Ishikawa (cell line): ENCODE measurements at regions not wholly inside any gene's neighbourhood (a gene's known extent, or its start where the extent isn't known, plus 50 kb on each side); places are given as distances from the start of the nearest gene placed in this dataset.

Experiments
- CEBPB ChIP-seq: IDR thresholded peaks from 2 replicates; pipeline ENCODE4 v1.6.1; 2012
- CREB1 ChIP-seq: IDR thresholded peaks from 2 replicates; pipeline ENCODE4 v1.6.1; 2012; ENCODE audit warnings: low read depth
- EGR1 ChIP-seq: IDR thresholded peaks from 2 replicates; pipeline ENCODE4 v1.6.1; 2012
- EP300 ChIP-seq: IDR thresholded peaks from 2 replicates; pipeline ENCODE4 v1.6.1; 2012; ENCODE audit warnings: borderline replicate concordance
- FOXM1 ChIP-seq: IDR thresholded peaks from 2 replicates; pipeline ENCODE4 v1.6.1; 2012; ENCODE audit warnings: low read depth, borderline replicate concordance
- NFIC ChIP-seq: IDR thresholded peaks from 2 replicates; pipeline ENCODE4 v1.6.1; 2012
- RAD21 ChIP-seq: IDR thresholded peaks from 2 replicates; pipeline ENCODE4 v1.6.1; 2012; ENCODE audit warnings: low read depth
- TAF1 ChIP-seq: IDR thresholded peaks from 2 replicates; pipeline ENCODE4 v1.6.1; 2012; ENCODE audit warnings: low read depth, mild to moderate bottlenecking
- TCF12 ChIP-seq: IDR thresholded peaks from 2 replicates; pipeline ENCODE4 v1.6.1; 2012; ENCODE audit warnings: low read depth
- TEAD4 ChIP-seq: IDR thresholded peaks from 2 replicates; pipeline ENCODE4 v1.6.1; 2012
- YY1 ChIP-seq: IDR thresholded peaks from 2 replicates; pipeline ENCODE4 v1.6.1; 2012; ENCODE audit warnings: low read depth
- ZBTB7A ChIP-seq: IDR thresholded peaks from 2 replicates; pipeline ENCODE4 v1.6.1; 2012; ENCODE audit warnings: low read depth
- TF ChIP-seq, protein P1 (sequence below): IDR thresholded peaks from 2 replicates; pipeline ENCODE4 v1.6.1; 2012
- TF ChIP-seq, protein P2 (sequence below): IDR thresholded peaks from 2 replicates; pipeline ENCODE4 v1.6.1; 2012
- TF ChIP-seq, protein P3 (sequence below): IDR thresholded peaks from 2 replicates; pipeline ENCODE4 v1.6.1; 2012; ENCODE audit warnings: low read depth, mild to moderate bottlenecking

DNA sequence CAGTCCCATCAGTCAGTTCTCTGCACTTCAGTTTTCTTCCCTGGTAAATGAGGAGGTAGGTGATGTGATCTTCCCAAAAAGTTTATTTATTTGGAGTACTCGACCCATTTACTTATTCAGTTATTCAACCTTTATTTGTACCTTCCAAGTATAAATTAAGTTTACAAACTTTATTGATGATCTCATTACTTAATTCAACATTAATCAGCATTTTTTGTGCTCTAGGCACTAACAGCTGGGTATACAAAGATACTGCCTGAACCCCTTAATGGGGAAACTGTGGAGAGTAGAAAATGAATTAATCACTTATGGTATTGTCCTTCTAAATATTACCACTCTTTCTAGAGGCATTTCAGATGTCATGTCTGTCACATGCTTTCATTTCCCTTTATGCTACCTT lies 293.3 kb downstream of the DLEU7 start:
- no peak for TF ChIP-seq TCF12
- no peak for TF ChIP-seq FOXM1
- TF ChIP-seq, protein P1, sequence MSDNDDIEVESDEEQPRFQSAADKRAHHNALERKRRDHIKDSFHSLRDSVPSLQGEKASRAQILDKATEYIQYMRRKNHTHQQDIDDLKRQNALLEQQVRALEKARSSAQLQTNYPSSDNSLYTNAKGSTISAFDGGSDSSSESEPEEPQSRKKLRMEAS = no peak
- no peak for TF ChIP-seq NFIC
- no peak for TF ChIP-seq EP300
- TF ChIP-seq, protein P2, sequence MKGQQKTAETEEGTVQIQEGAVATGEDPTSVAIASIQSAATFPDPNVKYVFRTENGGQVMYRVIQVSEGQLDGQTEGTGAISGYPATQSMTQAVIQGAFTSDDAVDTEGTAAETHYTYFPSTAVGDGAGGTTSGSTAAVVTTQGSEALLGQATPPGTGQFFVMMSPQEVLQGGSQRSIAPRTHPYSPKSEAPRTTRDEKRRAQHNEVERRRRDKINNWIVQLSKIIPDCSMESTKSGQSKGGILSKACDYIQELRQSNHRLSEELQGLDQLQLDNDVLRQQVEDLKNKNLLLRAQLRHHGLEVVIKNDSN = no peak
- TF ChIP-seq YY1 = no peak
- no peak for TF ChIP-seq EGR1
- TF ChIP-seq TEAD4 = no peak
- TF ChIP-seq RAD21 = no peak
- no peak for TF ChIP-seq CREB1
- TF ChIP-seq TAF1 = no peak
- TF ChIP-seq ZBTB7A = no peak
- TF ChIP-seq, protein P3, sequence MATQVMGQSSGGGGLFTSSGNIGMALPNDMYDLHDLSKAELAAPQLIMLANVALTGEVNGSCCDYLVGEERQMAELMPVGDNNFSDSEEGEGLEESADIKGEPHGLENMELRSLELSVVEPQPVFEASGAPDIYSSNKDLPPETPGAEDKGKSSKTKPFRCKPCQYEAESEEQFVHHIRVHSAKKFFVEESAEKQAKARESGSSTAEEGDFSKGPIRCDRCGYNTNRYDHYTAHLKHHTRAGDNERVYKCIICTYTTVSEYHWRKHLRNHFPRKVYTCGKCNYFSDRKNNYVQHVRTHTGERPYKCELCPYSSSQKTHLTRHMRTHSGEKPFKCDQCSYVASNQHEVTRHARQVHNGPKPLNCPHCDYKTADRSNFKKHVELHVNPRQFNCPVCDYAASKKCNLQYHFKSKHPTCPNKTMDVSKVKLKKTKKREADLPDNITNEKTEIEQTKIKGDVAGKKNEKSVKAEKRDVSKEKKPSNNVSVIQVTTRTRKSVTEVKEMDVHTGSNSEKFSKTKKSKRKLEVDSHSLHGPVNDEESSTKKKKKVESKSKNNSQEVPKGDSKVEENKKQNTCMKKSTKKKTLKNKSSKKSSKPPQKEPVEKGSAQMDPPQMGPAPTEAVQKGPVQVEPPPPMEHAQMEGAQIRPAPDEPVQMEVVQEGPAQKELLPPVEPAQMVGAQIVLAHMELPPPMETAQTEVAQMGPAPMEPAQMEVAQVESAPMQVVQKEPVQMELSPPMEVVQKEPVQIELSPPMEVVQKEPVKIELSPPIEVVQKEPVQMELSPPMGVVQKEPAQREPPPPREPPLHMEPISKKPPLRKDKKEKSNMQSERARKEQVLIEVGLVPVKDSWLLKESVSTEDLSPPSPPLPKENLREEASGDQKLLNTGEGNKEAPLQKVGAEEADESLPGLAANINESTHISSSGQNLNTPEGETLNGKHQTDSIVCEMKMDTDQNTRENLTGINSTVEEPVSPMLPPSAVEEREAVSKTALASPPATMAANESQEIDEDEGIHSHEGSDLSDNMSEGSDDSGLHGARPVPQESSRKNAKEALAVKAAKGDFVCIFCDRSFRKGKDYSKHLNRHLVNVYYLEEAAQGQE = no peak
- no peak for TF ChIP-seq CEBPB

DNA sequence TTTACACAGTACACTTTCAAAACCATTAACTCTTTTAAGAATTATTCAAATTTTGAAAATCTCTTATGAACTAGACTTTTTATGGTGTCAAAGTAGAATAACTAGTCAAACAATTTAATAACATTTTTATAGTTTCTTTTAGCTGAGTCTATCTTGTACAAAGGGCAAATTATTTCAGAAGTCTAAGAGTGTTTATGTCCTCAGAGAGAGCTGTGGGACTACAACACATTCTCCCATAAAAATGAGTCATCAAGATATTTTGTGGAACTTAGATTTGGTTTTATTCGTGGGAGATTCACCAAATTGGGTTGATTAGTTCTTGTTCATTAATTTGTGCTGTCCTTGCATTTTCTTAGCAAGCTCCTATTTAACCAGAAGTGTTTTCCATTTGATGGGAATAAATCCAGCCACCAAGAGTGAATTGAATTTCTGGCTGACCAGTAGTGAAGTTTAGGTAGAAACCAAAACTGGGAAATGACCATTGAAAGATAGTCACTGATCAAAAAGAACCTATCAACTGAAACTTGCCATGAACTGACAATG lies 291.0 kb downstream of the DLEU7 start:
- TF ChIP-seq TEAD4 (no peak), FOXM1 (no peak), TAF1 (no peak), NFIC (no peak), TCF12 (no peak), ZBTB7A (no peak), EGR1 (no peak), YY1 (no peak), CREB1 (no peak), RAD21 (no peak), CEBPB (no peak), EP300 (no peak)
- TF ChIP-seq, protein P2 = no peak
- TF ChIP-seq, protein P3 = no peak

DNA sequence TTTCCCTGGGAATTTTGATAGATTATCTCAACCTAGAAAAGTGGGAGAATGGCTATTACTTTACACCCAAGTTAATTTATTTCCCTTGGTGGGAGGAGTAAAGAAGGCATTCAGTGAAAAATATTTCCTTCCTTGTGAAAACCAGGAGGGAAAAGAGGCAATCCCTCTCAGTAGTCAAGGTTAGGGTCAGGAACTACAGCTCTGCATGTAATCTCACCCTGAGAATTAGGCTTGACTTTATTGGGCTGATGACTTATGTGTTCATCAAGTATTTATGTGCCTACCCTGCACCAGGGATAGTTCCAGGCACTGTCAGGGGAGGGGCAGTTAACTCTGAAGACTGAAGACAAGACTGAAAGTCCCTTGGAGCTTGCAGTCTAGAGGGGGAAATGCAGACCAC lies 281.8 kb downstream of the DLEU7 start:
- TF ChIP-seq, protein P1 = no peak
- no peak for TF ChIP-seq ZBTB7A
- no peak for TF ChIP-seq YY1

DNA sequence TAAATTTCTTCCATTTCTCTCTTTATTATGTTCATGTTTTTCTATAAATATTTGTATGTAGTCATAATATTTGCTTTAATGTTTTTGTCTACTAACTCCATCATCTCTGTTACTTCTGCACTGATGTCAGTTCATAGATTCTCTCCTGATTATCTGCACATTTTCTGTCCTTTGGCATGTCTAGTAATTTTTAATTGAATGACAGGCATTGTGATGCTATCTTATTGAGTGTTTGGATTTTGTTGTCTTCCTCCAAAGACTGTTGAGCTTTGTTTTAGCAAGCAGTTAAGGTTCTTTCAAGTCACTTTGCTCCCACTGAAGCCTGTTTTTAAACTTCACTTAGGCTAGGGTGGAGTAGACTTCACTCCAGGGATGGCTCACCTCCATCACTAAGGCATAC lies 276.8 kb downstream of the DLEU7 start:
- TF ChIP-seq RAD21 (no peak), NFIC (no peak), TEAD4 (no peak), TAF1 (no peak)

DNA sequence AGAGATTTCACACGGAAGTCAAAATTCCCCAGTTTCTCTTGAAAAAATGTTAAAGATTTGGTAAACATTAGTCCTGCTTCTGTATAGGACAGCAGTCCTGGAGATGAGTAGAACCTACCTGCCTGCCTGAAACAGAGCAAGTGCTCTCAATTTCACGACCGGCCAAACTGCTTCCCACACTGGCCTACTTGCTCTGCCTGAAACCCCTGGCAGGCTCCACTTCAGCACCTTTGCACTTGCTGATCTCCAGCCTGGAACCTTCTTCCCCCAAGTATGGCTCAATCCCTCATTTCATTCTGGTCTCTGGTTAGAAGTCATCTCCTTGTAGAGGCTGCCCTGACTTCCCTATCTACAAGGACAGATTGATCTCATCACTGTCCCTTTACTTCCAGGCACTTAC lies 271.4 kb downstream of the DLEU7 start:
- no peak for TF ChIP-seq EP300
- TF ChIP-seq FOXM1 = no peak
- TF ChIP-seq, protein P2 = no peak
- no peak for TF ChIP-seq EGR1
- TF ChIP-seq CREB1 = no peak
- TF ChIP-seq YY1 = no peak
- TF ChIP-seq TAF1 = no peak
- TF ChIP-seq, protein P1 = no peak
- no peak for TF ChIP-seq NFIC
- no peak for TF ChIP-seq TCF12

DNA sequence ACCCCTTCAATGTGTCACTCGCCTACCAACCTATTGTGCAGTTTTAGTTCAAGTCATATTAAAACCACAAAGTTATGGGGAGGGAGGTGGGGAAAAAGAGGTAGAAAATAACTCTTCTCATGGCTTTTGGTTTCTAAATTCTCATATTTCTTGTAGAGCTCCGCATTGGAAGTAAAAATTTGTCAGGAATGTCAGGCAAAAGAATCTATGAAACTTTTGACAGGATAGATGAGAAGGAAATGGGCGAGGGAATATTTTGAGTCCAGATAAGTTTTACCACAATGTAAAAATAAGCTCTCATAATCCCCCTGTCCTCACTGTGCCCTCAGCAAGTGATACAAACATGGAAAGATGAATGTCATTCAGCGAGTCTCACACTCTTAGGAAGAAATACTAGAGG lies 270.4 kb downstream of the DLEU7 start:
- TF ChIP-seq YY1 (no peak), EP300 (no peak), NFIC (no peak), TCF12 (no peak), CEBPB (no peak), TAF1 (no peak), CREB1 (no peak), TEAD4 (no peak), ZBTB7A (no peak), EGR1 (no peak), RAD21 (no peak), FOXM1 (no peak)
- TF ChIP-seq, protein P3 = no peak
- TF ChIP-seq, protein P2 = no peak
- TF ChIP-seq, protein P1 = no peak
